A549 (cell line): ENCODE measurements at regions not wholly inside any gene's neighbourhood (a gene's known extent, or its start where the extent isn't known, plus 50 kb on each side); places are given as distances from the start of the nearest gene placed in this dataset.

Source experiments
- ATAC-seq, 2 experiments: fragments of 200-7000 bp in 1 of 2; fragments of >200 bp in 1 of 2; cut with Nextera tagmentation in 1 of 2; cut with Tn5 transposase in 1 of 2; 3 replicates each; pipeline versions ENCODE4 v1.8.0 to v1.9.1; 2018 to 2020; ENCODE audit warnings: mild to moderate bottlenecking in 1 of 2, moderate library complexity in 1 of 2
- CTCF ChIA-PET: fragments of 300-600 bp; sonication (Branson Sonifier 250); formaldehyde crosslinking; extraction: SDS; loops from one replicate; lab custom pipeline; 2021; ENCODE audit warnings: antibody characterized with exemption, inconsistent platforms; lab: Yijun Ruan, JAX
- POLR2A ChIA-PET: fragments of 350-600 bp; formaldehyde crosslinking; extraction: SDS; loops from one replicate; lab custom pipeline; 2021; ENCODE audit warnings: antibody characterized with exemption, inconsistent platforms; lab: Yijun Ruan, JAX
- DNase-seq, 2 experiments: peaks; one replicate each; pipeline versions ENCODE4 v3.0.0 to v3.0.0-alpha.2; 2011 to 2016; ENCODE audit warnings: low read depth in 1 of 2, low spot score in 1 of 2
- FAIRE-seq: peaks from 2 replicates; lab custom pipeline; 2011; peaks lifted over from hg19 to GRCh38; lab: Jason Lieb, UNC
- H3K27ac ChIP-seq, 2 experiments: fragments of >200 bp; sonication (Bioruptor Twin); formaldehyde crosslinking; 3 replicates each; pipeline ENCODE4 v1.5.1; 2016 to 2017
- H3K4me1 ChIP-seq: fragments of >200 bp; sonication (Bioruptor Twin); formaldehyde crosslinking; 3 replicates; pipeline ENCODE4 v1.6.1; 2016
- H3K4me2 ChIP-seq: fragments of >200 bp; sonication (Bioruptor Twin); formaldehyde crosslinking; 3 replicates; pipeline ENCODE4 v1.6.1; 2016
- H3K4me3 ChIP-seq: fragments of >200 bp; sonication (Bioruptor Twin); formaldehyde crosslinking; 3 replicates; pipeline ENCODE4 v1.5.1; 2016
- H3K9me3 ChIP-seq: fragments of >200 bp; sonication (Bioruptor Twin); formaldehyde crosslinking; 3 replicates; pipeline ENCODE4 v1.6.1; 2016
- CEBPB ChIP-seq, 2 experiments: fragments of >200 bp in 1 of 2; sonication (Bioruptor Twin) in 1 of 2; formaldehyde crosslinking in 1 of 2; IDR thresholded peaks; 2 replicates each; pipeline ENCODE4 v1.6.1; 2012 to 2016
- ESRRA ChIP-seq: fragments of 150-350 bp; IDR thresholded peaks from 2 replicates; pipeline ENCODE4 v1.6.1; 2014; ENCODE audit warnings: mild to moderate bottlenecking, low read length, borderline replicate concordance
- HDAC2 ChIP-seq: fragments of 200-600 bp; sonication (generic); IDR thresholded peaks from 2 replicates; pipeline ENCODE4 v1.6.1; 2016
- HES2 ChIP-seq: fragments of >200 bp; sonication (Bioruptor Twin); formaldehyde crosslinking; IDR thresholded peaks from 2 replicates; pipeline ENCODE4 v1.6.1; 2016
- HOXB5 ChIP-seq: fragments of 250-450 bp; sonication (Bioruptor Pico); IDR thresholded peaks from 2 replicates; pipeline ENCODE4 v1.5.0; 2020; ENCODE audit warnings: mild to moderate bottlenecking, moderate library complexity
- JUN ChIP-seq, 2 experiments: fragments of >200 bp; sonication (Bioruptor Twin); formaldehyde crosslinking; IDR thresholded peaks; 2 replicates in 1 of 2; 3 replicates in 1 of 2; pipeline ENCODE4 v1.6.1; 2016 to 2017
- MAFK ChIP-seq: fragments of 450-650 bp; IDR thresholded peaks from 2 replicates; pipeline ENCODE4 v1.6.1; 2014; ENCODE audit not compliant: partially characterized antibody
- MYC ChIP-seq: IDR thresholded peaks from 2 replicates; pipeline ENCODE4 v1.6.1; 2012; ENCODE audit warnings: mild to moderate bottlenecking, inconsistent platforms, low read length, improper control_type of control experiment, borderline replicate concordance
- NR3C1 ChIP-seq: fragments of >200 bp; sonication (Bioruptor Twin); formaldehyde crosslinking; IDR thresholded peaks from 3 replicates; pipeline ENCODE4 v1.6.1; 2017
- RAD21 ChIP-seq, 2 experiments: fragments of >200 bp in 1 of 2; sonication (Bioruptor Twin) in 1 of 2; formaldehyde crosslinking in 1 of 2; IDR thresholded peaks in 1 of 2; conservative IDR thresholded peaks in 1 of 2; 2 replicates in 1 of 2; 3 replicates in 1 of 2; pipeline ENCODE4 v1.6.1; 2012 to 2018; ENCODE audit warnings: inconsistent platforms in 1 of 2
- RARB ChIP-seq: fragments of 250-450 bp; sonication (Bioruptor Pico); IDR thresholded peaks from 2 replicates; pipeline ENCODE4 v1.8.0; 2021; ENCODE audit warnings: mild to moderate bottlenecking, moderate library complexity
- RFX5 ChIP-seq: fragments of 450-650 bp; IDR thresholded peaks from 2 replicates; pipeline ENCODE4 v1.7.1; 2014; ENCODE audit warnings: antibody characterized with exemption, mild to moderate bottlenecking, moderate library complexity
- SMC3 ChIP-seq: fragments of >200 bp; sonication (Bioruptor Twin); formaldehyde crosslinking; IDR thresholded peaks from 3 replicates; pipeline ENCODE4 v1.6.1; 2018; ENCODE audit warnings: inconsistent platforms
- SREBF2 ChIP-seq: fragments of 450-650 bp; IDR thresholded peaks from 2 replicates; pipeline ENCODE4 v1.6.1; 2014; ENCODE audit warnings: mild to moderate bottlenecking, moderate library complexity
- TFCP2L1 ChIP-seq: fragments of 250-450 bp; sonication (Bioruptor Pico); IDR thresholded peaks from 2 replicates; pipeline ENCODE4 v1.5.0; 2021; ENCODE audit warnings: mild to moderate bottlenecking
- TP53 ChIP-seq: fragments of 250-450 bp; sonication (Bioruptor Pico); IDR thresholded peaks from 2 replicates; pipeline ENCODE4 v1.5.0; 2021; ENCODE audit warnings: mild to moderate bottlenecking, moderate library complexity
- ZNF302 ChIP-seq: fragments of 250-450 bp; sonication (Bioruptor Pico); IDR thresholded peaks from 2 replicates; pipeline ENCODE4 v1.9.0; 2021; ENCODE audit warnings: inconsistent platforms, mild to moderate bottlenecking, moderate library complexity
- ZSCAN20 ChIP-seq: fragments of 250-450 bp; sonication (Bioruptor Pico); IDR thresholded peaks from 2 replicates; pipeline ENCODE4 v1.8.0; 2022; ENCODE audit warnings: mild to moderate bottlenecking, moderate library complexity
- WGBS: methylation state at CpG from one replicate; pipeline ENCODE4 v1.1.6; 2017; ENCODE audit errors: missing lambda C conversion rate; 5-methylcytosine and 5-hydroxymethylcytosine counted together
- TF ChIP-seq, protein P1 (sequence below): IDR thresholded peaks from 2 replicates; pipeline ENCODE4 v1.6.1; 2012
- TF ChIP-seq, protein P2 (sequence below): fragments of 200-600 bp; sonication (generic); IDR thresholded peaks from 2 replicates; pipeline ENCODE4 v1.6.1; 2016; ENCODE audit warnings: antibody characterized with exemption, mild to moderate bottlenecking, moderate library complexity
- TF ChIP-seq, protein P3 (sequence below): fragments of >200 bp; sonication (Bioruptor Twin); formaldehyde crosslinking; IDR thresholded peaks from 3 replicates; pipeline ENCODE4 v1.5.1; 2016

- TF ChIP-seq HOXB5 = no peak
- TF ChIP-seq, protein P1, sequence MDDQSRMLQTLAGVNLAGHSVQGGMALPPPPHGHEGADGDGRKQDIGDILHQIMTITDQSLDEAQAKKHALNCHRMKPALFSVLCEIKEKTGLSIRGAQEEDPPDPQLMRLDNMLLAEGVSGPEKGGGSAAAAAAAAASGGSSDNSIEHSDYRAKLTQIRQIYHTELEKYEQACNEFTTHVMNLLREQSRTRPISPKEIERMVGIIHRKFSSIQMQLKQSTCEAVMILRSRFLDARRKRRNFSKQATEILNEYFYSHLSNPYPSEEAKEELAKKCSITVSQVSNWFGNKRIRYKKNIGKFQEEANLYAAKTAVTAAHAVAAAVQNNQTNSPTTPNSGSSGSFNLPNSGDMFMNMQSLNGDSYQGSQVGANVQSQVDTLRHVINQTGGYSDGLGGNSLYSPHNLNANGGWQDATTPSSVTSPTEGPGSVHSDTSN = no peak
- TF ChIP-seq ZNF302 (CRISPR knock-in tag) = no peak
- no peak for TF ChIP-seq MAFK
- no peak for TF ChIP-seq HDAC2
- no peak for TF ChIP-seq ZSCAN20 (CRISPR knock-in tag)
- TF ChIP-seq, protein P2, sequence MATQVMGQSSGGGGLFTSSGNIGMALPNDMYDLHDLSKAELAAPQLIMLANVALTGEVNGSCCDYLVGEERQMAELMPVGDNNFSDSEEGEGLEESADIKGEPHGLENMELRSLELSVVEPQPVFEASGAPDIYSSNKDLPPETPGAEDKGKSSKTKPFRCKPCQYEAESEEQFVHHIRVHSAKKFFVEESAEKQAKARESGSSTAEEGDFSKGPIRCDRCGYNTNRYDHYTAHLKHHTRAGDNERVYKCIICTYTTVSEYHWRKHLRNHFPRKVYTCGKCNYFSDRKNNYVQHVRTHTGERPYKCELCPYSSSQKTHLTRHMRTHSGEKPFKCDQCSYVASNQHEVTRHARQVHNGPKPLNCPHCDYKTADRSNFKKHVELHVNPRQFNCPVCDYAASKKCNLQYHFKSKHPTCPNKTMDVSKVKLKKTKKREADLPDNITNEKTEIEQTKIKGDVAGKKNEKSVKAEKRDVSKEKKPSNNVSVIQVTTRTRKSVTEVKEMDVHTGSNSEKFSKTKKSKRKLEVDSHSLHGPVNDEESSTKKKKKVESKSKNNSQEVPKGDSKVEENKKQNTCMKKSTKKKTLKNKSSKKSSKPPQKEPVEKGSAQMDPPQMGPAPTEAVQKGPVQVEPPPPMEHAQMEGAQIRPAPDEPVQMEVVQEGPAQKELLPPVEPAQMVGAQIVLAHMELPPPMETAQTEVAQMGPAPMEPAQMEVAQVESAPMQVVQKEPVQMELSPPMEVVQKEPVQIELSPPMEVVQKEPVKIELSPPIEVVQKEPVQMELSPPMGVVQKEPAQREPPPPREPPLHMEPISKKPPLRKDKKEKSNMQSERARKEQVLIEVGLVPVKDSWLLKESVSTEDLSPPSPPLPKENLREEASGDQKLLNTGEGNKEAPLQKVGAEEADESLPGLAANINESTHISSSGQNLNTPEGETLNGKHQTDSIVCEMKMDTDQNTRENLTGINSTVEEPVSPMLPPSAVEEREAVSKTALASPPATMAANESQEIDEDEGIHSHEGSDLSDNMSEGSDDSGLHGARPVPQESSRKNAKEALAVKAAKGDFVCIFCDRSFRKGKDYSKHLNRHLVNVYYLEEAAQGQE = no peak
- TF ChIP-seq CEBPB (IDR thresholded peaks at IDR 0.05) = no peak
- no peak for TF ChIP-seq NR3C1
- TF ChIP-seq RARB (CRISPR knock-in tag) = no peak
- no peak for TF ChIP-seq SREBF2
- TF ChIP-seq HES2 = no peak
- no peak for TF ChIP-seq ESRRA
- no peak for TF ChIP-seq TP53
- no peak for TF ChIP-seq MYC
- no peak for TF ChIP-seq RFX5
- no peak for TF ChIP-seq JUN (IDR thresholded peaks at IDR 0.05)
- no peak for TF ChIP-seq TFCP2L1 (CRISPR knock-in tag)
These were observed 92.7 kb upstream of the PGRMC2 start for GRCh38 chr4:128380306-128380705.

DNA sequence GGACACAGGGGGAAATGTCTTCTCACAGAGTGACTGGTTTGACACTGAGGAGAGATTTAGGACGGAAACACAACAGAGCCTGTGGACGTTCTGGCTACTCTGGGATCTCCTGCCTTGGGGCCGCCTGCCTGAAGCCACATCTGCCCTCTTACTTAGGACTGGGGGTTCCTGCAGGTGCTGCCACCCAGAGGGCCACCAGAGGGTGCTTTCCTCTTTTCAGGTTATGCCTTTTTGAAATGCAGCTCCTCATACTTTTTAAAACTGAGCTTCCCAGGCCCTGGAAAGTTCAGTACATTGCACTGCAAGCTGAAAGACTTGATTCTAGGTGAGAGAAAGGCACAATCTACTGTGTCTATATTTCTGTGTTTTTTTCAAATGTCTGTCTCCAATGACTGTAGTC is 92.2 kb upstream of the PGRMC2 start:
- ATAC-seq (peak; percentile 56 to 89; a peak in 5 of 6 replicates), FAIRE-seq (no peak), DNase-seq (peak; percentile 31 to 53)
- 43% methylated on average over 3 of the region's 3 CpGs for WGBS
- H3K27ac ChIP-seq = peak overlapping the region; percentile 51 to 66
- ChIA-PET CTCF (interaction anchor here (0.5 to 1.8 kb wide), 6 partner anchors 9 to 156 kb away, joined by 3 to 5 read pairs (median 4); no protein-coding TSS in a partner anchor), POLR2A (interaction anchor here (1.0 kb wide), 1 partner anchor 92 kb away, joined by 4 read pairs; the partner anchor contains the start of gene PGRMC2)
- TF ChIP-seq, protein P3, sequence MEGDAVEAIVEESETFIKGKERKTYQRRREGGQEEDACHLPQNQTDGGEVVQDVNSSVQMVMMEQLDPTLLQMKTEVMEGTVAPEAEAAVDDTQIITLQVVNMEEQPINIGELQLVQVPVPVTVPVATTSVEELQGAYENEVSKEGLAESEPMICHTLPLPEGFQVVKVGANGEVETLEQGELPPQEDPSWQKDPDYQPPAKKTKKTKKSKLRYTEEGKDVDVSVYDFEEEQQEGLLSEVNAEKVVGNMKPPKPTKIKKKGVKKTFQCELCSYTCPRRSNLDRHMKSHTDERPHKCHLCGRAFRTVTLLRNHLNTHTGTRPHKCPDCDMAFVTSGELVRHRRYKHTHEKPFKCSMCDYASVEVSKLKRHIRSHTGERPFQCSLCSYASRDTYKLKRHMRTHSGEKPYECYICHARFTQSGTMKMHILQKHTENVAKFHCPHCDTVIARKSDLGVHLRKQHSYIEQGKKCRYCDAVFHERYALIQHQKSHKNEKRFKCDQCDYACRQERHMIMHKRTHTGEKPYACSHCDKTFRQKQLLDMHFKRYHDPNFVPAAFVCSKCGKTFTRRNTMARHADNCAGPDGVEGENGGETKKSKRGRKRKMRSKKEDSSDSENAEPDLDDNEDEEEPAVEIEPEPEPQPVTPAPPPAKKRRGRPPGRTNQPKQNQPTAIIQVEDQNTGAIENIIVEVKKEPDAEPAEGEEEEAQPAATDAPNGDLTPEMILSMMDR = peak; percentile 35; the same call in 2 of the 3 replicates
- TF ChIP-seq RAD21 (conservative IDR thresholded peaks at IDR 0.05 in 1 of 2, IDR thresholded peaks at IDR 0.05 in 1 of 2) = peak; percentile 53 to 54; a peak in 4 of 5 replicates
- TF ChIP-seq SMC3 = peak; percentile 55
- TF ChIP-seq MYC = no peak
- peaks cover 18% of the 10 kb centered on the region for H3K4me1 ChIP-seq
- no peak overlapping the region for H3K4me3 ChIP-seq
- H3K9me3 ChIP-seq = peaks cover 11% of the 10 kb centered on the region
- H3K4me2 ChIP-seq = no peak overlapping the region

More at GRCh38 chr4:128380306-128380705, 92.7 kb upstream of the PGRMC2 start:
- no peak for DNase-seq
- 95% methylated on average over 4 of the region's 4 CpGs for WGBS
- ChIA-PET POLR2A (interaction anchor here (1.0 kb wide), 1 partner anchor 92 kb away, joined by 4 read pairs; the partner anchor contains the start of gene PGRMC2), CTCF (interaction anchor here (0.6 to 1.8 kb wide), 6 partner anchors 8 to 86 kb away, joined by 3 to 5 read pairs (median 4); no protein-coding TSS in a partner anchor)
- Histone ChIP-seq H3K27ac (peak overlapping the region; percentile 51 to 66), H3K9me3 (peaks cover 11% of the 10 kb centered on the region), H3K4me2 (no peak overlapping the region), H3K4me1 (peaks cover 23% of the 10 kb centered on the region), H3K4me3 (no peak overlapping the region)
- FAIRE-seq = no peak
- ATAC-seq = peak in 1 of 2 experiments; percentile 34; a peak in 2 of 6 replicates
